ENCODE measurements at regions not wholly inside any gene's neighbourhood (a gene's known extent, or its start where the extent isn't known, plus 50 kb on each side); places are given as distances from the start of the nearest gene placed in this dataset.

DNA sequence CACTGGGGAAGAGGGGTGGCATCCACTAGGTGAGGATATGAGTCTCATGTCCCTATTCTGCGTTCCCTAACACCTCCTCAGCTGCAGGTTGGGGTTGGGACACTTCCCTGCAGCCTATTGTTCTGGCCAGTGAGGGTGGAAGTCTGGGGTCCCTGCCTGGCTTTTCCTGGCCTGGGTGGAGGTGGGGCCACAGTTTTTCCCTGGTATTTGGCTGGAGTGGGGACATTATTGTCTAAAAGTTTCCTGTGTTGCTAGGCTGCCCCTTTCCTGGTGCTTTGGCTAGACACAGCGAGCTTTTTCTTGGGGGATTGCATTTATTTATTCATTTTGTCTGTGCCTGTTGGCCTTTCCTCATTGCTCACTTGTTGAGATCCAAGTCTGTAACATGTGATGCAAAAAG is 559.5 kb upstream of the IGFBP3 start:
- Histone ChIP-seq H4K5ac (ENCODE audit: insufficient read length, low read depth, low read length) (no peak overlapping the region), H3K4me1 (replicated peaks in 1 of 4; ENCODE audit: control insufficient read depth in 3 of 4, insufficient read depth in 4 of 4, low read length in 3 of 4) (no peaks in the 10 kb centered on the region), H3K79me2 (ENCODE audit: control insufficient read depth in 1 of 2, insufficient read depth in 2 of 2, low read length in 2 of 2) (no peaks in the 10 kb centered on the region), H2BK15ac (ENCODE audit: low read length) (no peak overlapping the region), H4K8ac (ENCODE audit: extremely low read depth, insufficient read depth, low read length) (no peak overlapping the region), H2BK20ac (ENCODE audit: low read length) (no peak overlapping the region), H2AK5ac (ENCODE audit: low read depth, low read length) (no peak overlapping the region), H4K91ac (replicated peaks; ENCODE audit: insufficient read length, low read length) (no peak overlapping the region), H2BK5ac (ENCODE audit: low read depth, low read length) (no peak overlapping the region), H3K79me1 (ENCODE audit: low read depth, low read length) (no peaks in the 10 kb centered on the region), H3K27ac (ENCODE audit: low read depth, low read length) (no peak overlapping the region), H3K18ac (ENCODE audit: extremely low read depth, low read length) (no peak overlapping the region), H3K9me3 (ENCODE audit: insufficient read depth in 2 of 2, low read depth in 1 of 2, low read length in 1 of 2) (no peaks in the 10 kb centered on the region; a peak in 2 of 4 replicates), H3K23me2 (ENCODE audit: low read depth, low read length) (no peaks in the 10 kb centered on the region), H3K36me3 (ENCODE audit: control insufficient read depth in 2 of 4, insufficient read depth in 4 of 4, low read length in 3 of 4) (no peaks in the 10 kb centered on the region), H3K23ac (ENCODE audit: insufficient read length) (no peak overlapping the region), H2BK12ac (ENCODE audit: low read depth, low read length) (no peak overlapping the region), H2AFZ (ENCODE audit: low read length) (no peak overlapping the region), H3K27me3 (replicated peaks in 1 of 4; ENCODE audit: control insufficient read depth in 3 of 4, extremely low read depth in 1 of 4, insufficient read depth in 3 of 4, low read length in 3 of 4) (no peaks in the 10 kb centered on the region), H3K4ac (replicated peaks; ENCODE audit: insufficient read length, low read depth, low read length) (no peak overlapping the region), H3K4me3 (ENCODE audit: extremely low read depth in 1 of 4, insufficient read depth in 2 of 4, low read depth in 3 of 4, low read length in 4 of 4) (no peak overlapping the region), H3K9ac (replicated peaks in 1 of 4; ENCODE audit: extremely low read depth in 1 of 4, low read depth in 3 of 4, low read length in 3 of 4) (no peak overlapping the region), H4K20me1 (replicated peaks in 1 of 2; ENCODE audit: control insufficient read depth in 1 of 2, insufficient read depth in 2 of 2, low read length in 2 of 2) (no peaks in the 10 kb centered on the region), H3K56ac (replicated peaks; ENCODE audit: insufficient read length, low read depth, low read length) (no peak overlapping the region), H2BK120ac (replicated peaks; ENCODE audit: low read depth, low read length) (no peak overlapping the region), H3K14ac (ENCODE audit: insufficient read length) (no peak overlapping the region), H3K4me2 (ENCODE audit: insufficient read depth in 1 of 2, low read depth in 2 of 2, low read length in 2 of 2) (no peak overlapping the region)
- no peak for DNase-seq (ENCODE audit: low read depth in 1 of 2, low spot score in 2 of 2)
- no peak for FAIRE-seq
- WGBS, 2 experiments (ENCODE audit: extremely low coverage in 1 of 2, insufficient coverage in 1 of 2, insufficient read length in 1 of 2, insufficient replicate concordance in 2 of 2, low coverage in 1 of 2, low lambda C conversion rate in 2 of 2, missing lambda C conversion rate in 1 of 2), result 94% methylated on average over 2 of the region's 2 CpGs; no CpG with 5 or more reads in 1 of the 2 experiments
- CTCF ChIA-PET (ENCODE audit: partially characterized antibody), result no interaction called here
- POLR2A ChIA-PET (ENCODE audit: partially characterized antibody), result no interaction called here
- no peak for TF ChIP-seq SUZ12 (IDR thresholded peaks at IDR 0.05; ENCODE audit: low read length)
- no peak for TF ChIP-seq JUND (IDR thresholded peaks at IDR 0.05; ENCODE audit: low read length)
- no peak for TF ChIP-seq KDM5A (IDR thresholded peaks at IDR 0.05; ENCODE audit: low read length)
- TF ChIP-seq GABPA (IDR thresholded peaks at IDR 0.05; ENCODE audit: borderline replicate concordance, insufficient read depth, low read length), result no peak
- TF ChIP-seq CREB1 (IDR thresholded peaks at IDR 0.05), result no peak
- TF ChIP-seq, protein P1, sequence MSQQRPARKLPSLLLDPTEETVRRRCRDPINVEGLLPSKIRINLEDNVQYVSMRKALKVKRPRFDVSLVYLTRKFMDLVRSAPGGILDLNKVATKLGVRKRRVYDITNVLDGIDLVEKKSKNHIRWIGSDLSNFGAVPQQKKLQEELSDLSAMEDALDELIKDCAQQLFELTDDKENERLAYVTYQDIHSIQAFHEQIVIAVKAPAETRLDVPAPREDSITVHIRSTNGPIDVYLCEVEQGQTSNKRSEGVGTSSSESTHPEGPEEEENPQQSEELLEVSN (IDR thresholded peaks at IDR 0.05), result no peak
- TF ChIP-seq RAD21 (IDR thresholded peaks at IDR 0.05 in 1 of 2, conservative IDR thresholded peaks at IDR 0.05 in 1 of 2; ENCODE audit: low read depth in 2 of 2, low read length in 2 of 2), result no peak
- TF ChIP-seq, protein P2, sequence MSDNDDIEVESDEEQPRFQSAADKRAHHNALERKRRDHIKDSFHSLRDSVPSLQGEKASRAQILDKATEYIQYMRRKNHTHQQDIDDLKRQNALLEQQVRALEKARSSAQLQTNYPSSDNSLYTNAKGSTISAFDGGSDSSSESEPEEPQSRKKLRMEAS (IDR thresholded peaks at IDR 0.05), result no peak
- TF ChIP-seq CBX8 (IDR thresholded peaks at IDR 0.05; ENCODE audit: borderline replicate concordance, low read depth, low read length), result no peak
- no peak for TF ChIP-seq TCF12 (IDR thresholded peaks at IDR 0.05; ENCODE audit: low read depth, low read length)
- TF ChIP-seq FOSL1 (IDR thresholded peaks at IDR 0.05; ENCODE audit: insufficient read depth, low read depth, low read length), result no peak
- no peak for TF ChIP-seq CBX5 (IDR thresholded peaks at IDR 0.05; ENCODE audit: low read depth, low read length)
- TF ChIP-seq SAP30 (IDR thresholded peaks at IDR 0.05; ENCODE audit: insufficient read depth, insufficient replicate concordance, low read length), result no peak
- no peak for TF ChIP-seq SRF (IDR thresholded peaks at IDR 0.05; ENCODE audit: low read depth, low read length)

Data from H1 (cell line).